GM23338 (cell line): ENCODE measurements at regions not wholly inside any gene's neighbourhood (a gene's known extent, or its start where the extent isn't known, plus 50 kb on each side); places are given as distances from the start of the nearest gene placed in this dataset.

ENCODE experiments used
- ATAC-seq: fragments of 200-7000 bp; cut with Tn5 transposase; 3 replicates; pipeline ENCODE4 v1.9.1; 2020
- DNase-seq: peaks from one replicate; pipeline ENCODE4 v3.0.0-alpha.2; 2015; ENCODE audit warnings: low spot score
- H2AFZ ChIP-seq: fragments of 200-600 bp; sonication (generic); 2 replicates; pipeline ENCODE4 v1.8.0; 2016; ENCODE audit warnings: antibody characterized with exemption, mild to moderate bottlenecking, moderate library complexity
- H3F3A ChIP-seq: fragments of 200-600 bp; sonication (generic); replicated peaks from 2 replicates; pipeline ENCODE4 v1.8.0; 2017; ENCODE audit warnings: antibody characterized with exemption, mixed run types, low read depth
- H3K27ac ChIP-seq: fragments of 200-600 bp; sonication (generic); 2 replicates; pipeline ENCODE4 v1.6.1; 2016; ENCODE audit warnings: low read depth
- H3K27me3 ChIP-seq: fragments of 200-600 bp; sonication (generic); 2 replicates; pipeline ENCODE4 v1.8.0; 2016; ENCODE audit warnings: mild to moderate bottlenecking, mixed run types, moderate library complexity; ENCODE audit not compliant: insufficient read depth
- H3K36me3 ChIP-seq: fragments of 200-600 bp; sonication (generic); 2 replicates; pipeline ENCODE4 v1.8.0; 2016; ENCODE audit warnings: mild to moderate bottlenecking; ENCODE audit not compliant: insufficient read depth
- H3K4me1 ChIP-seq: fragments of 200-600 bp; sonication (generic); 2 replicates; pipeline ENCODE4 v1.8.0; 2016; ENCODE audit warnings: mild to moderate bottlenecking, moderate library complexity; ENCODE audit not compliant: insufficient read depth
- H3K4me2 ChIP-seq: fragments of 200-600 bp; sonication (generic); 2 replicates; pipeline ENCODE4 v1.7.1; 2017; ENCODE audit warnings: mixed run types
- H3K4me3 ChIP-seq: fragments of 200-600 bp; sonication (generic); 2 replicates; pipeline ENCODE4 v1.6.1; 2016; ENCODE audit warnings: mixed run types
- H3K79me2 ChIP-seq: fragments of 200-600 bp; sonication (generic); replicated peaks from 2 replicates; pipeline ENCODE4 v1.8.0; 2017; ENCODE audit warnings: mild to moderate bottlenecking; ENCODE audit not compliant: insufficient read depth
- H3K9me2 ChIP-seq: fragments of 200-600 bp; sonication (generic); 2 replicates; pipeline ENCODE4 v1.8.0; 2017; ENCODE audit not compliant: insufficient read depth
- H4K20me1 ChIP-seq: fragments of 200-600 bp; sonication (generic); replicated peaks from 2 replicates; pipeline ENCODE4 v1.8.0; 2017; ENCODE audit warnings: mild to moderate bottlenecking; ENCODE audit not compliant: insufficient read depth
- H3K27ac Mint-ChIP-seq: 2 replicates; pipeline ENCODE4 v1.8.0; 2020; ENCODE audit warnings: inconsistent platforms, mild to moderate bottlenecking, moderate library complexity, mixed read lengths
- H3K27me3 Mint-ChIP-seq: 3 replicates; pipeline ENCODE4 v1.8.0; 2022; ENCODE audit warnings: low read depth, mild to moderate bottlenecking, moderate library complexity, mixed read lengths, inconsistent platforms; ENCODE audit not compliant: insufficient read depth, poor library complexity
- H3K36me3 Mint-ChIP-seq: 3 replicates; pipeline ENCODE4 v1.8.0; 2021; ENCODE audit warnings: low read depth, mild to moderate bottlenecking, inconsistent platforms, moderate library complexity, mixed read lengths
- H3K4me1 Mint-ChIP-seq: 3 replicates; pipeline ENCODE4 v1.8.0; 2020; ENCODE audit warnings: mild to moderate bottlenecking, inconsistent platforms, mixed read lengths
- H3K4me3 Mint-ChIP-seq: 3 replicates; pipeline ENCODE4 v1.8.0; 2021; ENCODE audit warnings: moderate library complexity, mild to moderate bottlenecking, inconsistent platforms, mixed read lengths
- H3K9me3 Mint-ChIP-seq: 3 replicates; pipeline ENCODE4 v1.8.0; 2020; ENCODE audit warnings: moderate library complexity, mild to moderate bottlenecking, inconsistent platforms, mixed read lengths
- CREB1 ChIP-seq: fragments of 250-450 bp; sonication (Bioruptor Pico); IDR thresholded peaks from 2 replicates; pipeline ENCODE4 v1.5.0; 2020; ENCODE audit warnings: low read depth, mild to moderate bottlenecking, moderate library complexity
- CTCF ChIP-seq, 2 experiments: fragments of 200-600 bp in 1 of 2; sonication (generic) in 1 of 2; conservative IDR thresholded peaks; 2 replicates each; pipeline versions ENCODE4 v1.5.1 to v1.6.1; 2016 to 2017; ENCODE audit warnings: antibody characterized with exemption in 2 of 2, low read depth in 2 of 2, mild to moderate bottlenecking in 2 of 2, moderate library complexity in 1 of 2
- ETS1 ChIP-seq: IDR thresholded peaks from 2 replicates; pipeline ENCODE4 v1.6.1; 2016; ENCODE audit warnings: antibody characterized with exemption
- EZH2 ChIP-seq: fragments of 200-600 bp; sonication (generic); IDR thresholded peaks from one replicate; pipeline ENCODE4 v1.8.0; 2017; ENCODE audit warnings: antibody characterized with exemption, mild to moderate bottlenecking, low read depth; ENCODE audit not compliant: unreplicated experiment
- EZH2phosphoT487 ChIP-seq: fragments of 200-600 bp; sonication (generic); IDR thresholded peaks from one replicate; pipeline ENCODE4 v1.8.1; 2018; ENCODE audit warnings: antibody characterized with exemption; ENCODE audit not compliant: unreplicated experiment
- JUNB ChIP-seq: IDR thresholded peaks from one replicate; pipeline ENCODE4 v1.6.1; 2016; ENCODE audit warnings: antibody characterized with exemption; ENCODE audit not compliant: unreplicated experiment
- NANOG ChIP-seq: IDR thresholded peaks from 2 replicates; pipeline ENCODE4 v1.6.1; 2016; ENCODE audit warnings: antibody characterized with exemption, borderline replicate concordance
- POLR2AphosphoS5 ChIP-seq: IDR thresholded peaks from 2 replicates; pipeline ENCODE4 v1.6.1; 2016; ENCODE audit warnings: antibody characterized with exemption, low read depth
- REST ChIP-seq: IDR thresholded peaks from one replicate; pipeline ENCODE4 v1.6.1; 2018; ENCODE audit warnings: antibody characterized with exemption; ENCODE audit not compliant: unreplicated experiment
- STAT1 ChIP-seq: IDR thresholded peaks from one replicate; pipeline ENCODE4 v1.6.1; 2016; ENCODE audit warnings: antibody characterized with exemption; ENCODE audit not compliant: unreplicated experiment
- ZNF114 ChIP-seq: fragments of 250-450 bp; sonication (Bioruptor Pico); IDR thresholded peaks from 2 replicates; pipeline ENCODE4 v1.5.0; 2020; ENCODE audit warnings: mild to moderate bottlenecking, moderate library complexity
- ZNF331 ChIP-seq: fragments of 250-450 bp; sonication (Bioruptor Pico); IDR thresholded peaks from 2 replicates; pipeline ENCODE4 v1.5.0; 2020; ENCODE audit warnings: low read depth, mild to moderate bottlenecking, moderate library complexity
- ZNF462 ChIP-seq: fragments of 250-450 bp; sonication (Bioruptor Pico); IDR thresholded peaks from 2 replicates; pipeline ENCODE4 v1.5.0; 2020; ENCODE audit warnings: mild to moderate bottlenecking, moderate library complexity

GRCh38 chr22:22193923-22194322, 50.7 kb upstream of the VPREB1 start:
- Histone ChIP-seq H3K9me2 (no peaks in the 10 kb centered on the region), H3K4me3 (no peak overlapping the region), H3K4me2 (no peak overlapping the region), H3K4me1 (no peaks in the 10 kb centered on the region; the same call in 1 of the 2 replicates), H3K79me2 (no peaks in the 10 kb centered on the region), H2AFZ (no peak overlapping the region), H3K27ac (no peak overlapping the region), H3K36me3 (no peaks in the 10 kb centered on the region), H4K20me1 (peaks cover 3% of the 10 kb centered on the region; the same call in 1 of the 2 replicates), H3F3A (no peaks in the 10 kb centered on the region), H3K27me3 (peaks cover 99% of the 10 kb centered on the region)
- Mint-ChIP-seq H3K4me3 (no peak overlapping the region), H3K4me1 (no peaks in the 10 kb centered on the region; the same call in 2 of the 3 replicates), H3K27ac (no peak overlapping the region), H3K27me3 (peaks cover 98% of the 10 kb centered on the region), H3K36me3 (peaks cover 2% of the 10 kb centered on the region; the same call in 1 of the 3 replicates), H3K9me3 (peaks cover 8% of the 10 kb centered on the region)
- no peak for ATAC-seq
- DNase-seq = no peak
- no peak for TF ChIP-seq POLR2AphosphoS5
- no peak for TF ChIP-seq EZH2
- no peak for TF ChIP-seq REST
- no peak for TF ChIP-seq EZH2phosphoT487
- TF ChIP-seq CTCF (conservative IDR thresholded peaks at IDR 0.05; ENCODE audit: low read depth in 2 of 2) = no peak
- TF ChIP-seq NANOG = no peak
- TF ChIP-seq ZNF331 (CRISPR knock-in tag) = no peak
- TF ChIP-seq ZNF114 (CRISPR knock-in tag) = no peak
- no peak for TF ChIP-seq JUNB
- no peak for TF ChIP-seq ETS1
- TF ChIP-seq STAT1 = no peak
- TF ChIP-seq CREB1 = no peak
- TF ChIP-seq ZNF462 (CRISPR knock-in tag) = no peak
